GM10266 (cell line): ENCODE measurements at regions not wholly inside any gene's neighbourhood (a gene's known extent, or its start where the extent isn't known, plus 50 kb on each side); places are given as distances from the start of the nearest gene placed in this dataset.

Source experiments
- DNase-seq: peaks from one replicate; pipeline ENCODE4 v3.0.0; 2012; ENCODE audit errors: extremely low spot score
- TF ChIP-seq, protein P1 (sequence below): IDR thresholded peaks from 2 replicates; pipeline ENCODE4 v1.5.1; 2012; ENCODE audit warnings: mild to moderate bottlenecking, low read depth; ENCODE audit not compliant: control insufficient read depth, insufficient read depth; ENCODE audit errors: missing control alignments

DNA sequence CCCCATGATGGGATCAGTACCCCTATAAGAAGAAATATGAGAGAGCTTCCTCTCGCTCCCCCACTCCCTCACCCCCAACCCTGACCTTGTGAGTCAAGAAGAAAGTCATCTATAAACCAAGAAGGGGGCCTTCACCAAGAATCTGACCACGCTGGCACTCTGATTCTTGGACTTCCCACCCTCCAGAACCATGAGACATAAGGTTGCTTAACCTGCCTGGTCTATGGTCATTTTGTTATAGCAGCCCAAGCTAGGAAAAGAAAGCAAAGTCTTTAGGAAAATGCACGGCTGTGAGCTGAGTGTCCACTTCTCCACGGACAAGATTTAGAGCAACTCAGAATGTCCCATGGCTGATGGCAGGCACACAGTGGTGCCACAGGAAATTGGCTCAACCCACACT, 333.5 kb downstream of the SOX9 start:
- DNase-seq, result no peak
- TF ChIP-seq, protein P1, sequence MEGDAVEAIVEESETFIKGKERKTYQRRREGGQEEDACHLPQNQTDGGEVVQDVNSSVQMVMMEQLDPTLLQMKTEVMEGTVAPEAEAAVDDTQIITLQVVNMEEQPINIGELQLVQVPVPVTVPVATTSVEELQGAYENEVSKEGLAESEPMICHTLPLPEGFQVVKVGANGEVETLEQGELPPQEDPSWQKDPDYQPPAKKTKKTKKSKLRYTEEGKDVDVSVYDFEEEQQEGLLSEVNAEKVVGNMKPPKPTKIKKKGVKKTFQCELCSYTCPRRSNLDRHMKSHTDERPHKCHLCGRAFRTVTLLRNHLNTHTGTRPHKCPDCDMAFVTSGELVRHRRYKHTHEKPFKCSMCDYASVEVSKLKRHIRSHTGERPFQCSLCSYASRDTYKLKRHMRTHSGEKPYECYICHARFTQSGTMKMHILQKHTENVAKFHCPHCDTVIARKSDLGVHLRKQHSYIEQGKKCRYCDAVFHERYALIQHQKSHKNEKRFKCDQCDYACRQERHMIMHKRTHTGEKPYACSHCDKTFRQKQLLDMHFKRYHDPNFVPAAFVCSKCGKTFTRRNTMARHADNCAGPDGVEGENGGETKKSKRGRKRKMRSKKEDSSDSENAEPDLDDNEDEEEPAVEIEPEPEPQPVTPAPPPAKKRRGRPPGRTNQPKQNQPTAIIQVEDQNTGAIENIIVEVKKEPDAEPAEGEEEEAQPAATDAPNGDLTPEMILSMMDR, result no peak

DNA sequence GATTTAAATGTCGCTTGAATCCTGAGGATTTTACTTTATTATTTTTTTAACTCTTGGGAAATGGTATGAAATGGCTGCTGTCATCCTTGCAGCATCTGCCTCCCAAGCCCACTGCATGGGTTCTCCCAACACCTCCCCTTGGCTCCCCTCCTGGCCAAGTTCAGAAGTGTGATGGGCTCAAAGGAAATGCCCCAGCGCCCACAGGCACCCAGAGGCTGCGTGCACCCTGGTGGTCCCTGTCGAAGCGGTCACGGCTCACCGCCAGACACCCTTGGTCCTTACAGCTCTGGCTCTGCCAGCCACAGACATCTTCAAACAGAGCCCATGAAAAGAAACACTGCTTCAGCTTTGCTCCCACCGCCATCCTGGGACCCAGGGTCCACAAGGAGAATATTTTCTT, 334.7 kb downstream of the SOX9 start:
- TF ChIP-seq, protein P1, result no peak
- DNase-seq, result no peak

DNA sequence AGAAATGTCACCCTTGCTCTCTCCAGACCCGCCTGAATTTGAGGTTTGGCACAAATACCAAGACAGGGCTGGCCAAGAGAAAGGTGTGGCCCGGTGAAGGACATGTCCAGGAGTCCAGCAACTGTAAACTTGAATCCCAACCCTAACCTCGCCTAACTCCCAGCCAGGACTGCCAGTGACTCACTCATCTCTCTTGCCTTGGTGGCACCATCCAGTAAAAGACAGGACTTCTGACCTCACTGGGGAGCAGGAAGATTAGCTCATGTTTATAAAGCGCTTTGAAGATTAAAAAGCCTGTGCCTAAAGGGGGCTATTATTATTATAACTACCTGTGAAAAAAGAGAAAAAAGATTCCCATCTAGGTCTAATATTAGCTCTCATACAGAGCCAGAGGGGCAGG, 335.3 kb downstream of the SOX9 start:
- DNase-seq, result no peak
- TF ChIP-seq, protein P1, result no peak

DNA sequence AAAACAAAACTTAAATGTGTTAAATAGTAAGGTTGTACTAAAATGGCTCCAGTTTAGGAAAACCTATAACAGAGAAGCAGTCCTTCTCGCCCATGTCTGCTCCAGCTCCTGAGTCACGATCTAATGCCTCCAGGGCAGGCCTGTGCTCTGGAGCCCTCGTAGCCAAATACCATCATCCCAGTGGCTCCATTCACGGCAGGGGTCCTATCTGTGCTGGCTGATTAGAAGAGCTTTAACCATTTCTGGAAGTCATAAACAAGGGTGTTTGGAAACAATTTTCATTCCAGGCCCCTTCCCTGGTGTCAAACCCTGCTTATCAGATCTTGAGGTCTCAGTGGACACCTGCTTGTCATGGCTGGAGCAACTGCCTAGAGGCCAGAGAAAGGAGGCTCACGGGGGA, 336.9 kb downstream of the SOX9 start:
- TF ChIP-seq, protein P1, result no peak
- DNase-seq, result no peak

DNA sequence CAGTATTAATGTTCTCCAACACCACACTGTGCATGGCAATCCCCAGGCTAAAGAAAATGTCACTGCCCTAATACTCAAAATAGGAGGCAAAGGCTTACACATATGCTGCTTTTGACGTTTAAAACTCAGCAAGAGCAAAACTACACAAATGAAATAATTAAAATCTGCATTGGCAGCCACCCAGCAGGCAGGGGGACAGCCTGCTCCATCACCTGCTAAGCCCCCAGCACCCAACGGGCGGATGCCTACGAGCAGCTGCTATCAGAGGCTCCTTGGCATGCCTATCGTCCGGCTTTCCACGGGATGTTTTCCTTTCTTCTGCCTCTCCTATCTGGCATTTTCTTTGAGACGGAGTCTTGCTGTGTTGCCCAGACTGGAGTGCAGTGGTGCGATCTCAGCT, 337.5 kb downstream of the SOX9 start:
- DNase-seq, result no peak
- TF ChIP-seq, protein P1, result no peak

DNA sequence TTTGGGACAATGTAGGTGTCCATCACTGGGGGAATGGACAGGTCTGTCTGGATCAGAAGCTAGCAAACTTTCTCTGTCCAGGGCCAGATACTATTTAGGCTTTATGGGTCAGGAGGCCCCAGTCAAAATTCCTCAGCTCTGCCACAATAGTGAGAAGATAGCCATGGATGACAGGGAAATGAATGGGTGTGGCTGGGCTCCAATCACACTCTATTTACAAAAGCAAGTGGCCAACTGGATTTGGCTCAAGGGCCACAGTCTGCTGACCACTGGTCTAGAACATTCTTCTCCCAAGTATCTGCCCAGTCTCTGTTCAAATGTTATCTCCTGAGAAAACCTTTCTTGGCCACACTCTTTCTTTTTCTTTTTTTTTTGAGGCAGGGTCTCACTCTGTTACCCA, 339.9 kb downstream of the SOX9 start:
- no peak for DNase-seq
- TF ChIP-seq, protein P1, result no peak

DNA sequence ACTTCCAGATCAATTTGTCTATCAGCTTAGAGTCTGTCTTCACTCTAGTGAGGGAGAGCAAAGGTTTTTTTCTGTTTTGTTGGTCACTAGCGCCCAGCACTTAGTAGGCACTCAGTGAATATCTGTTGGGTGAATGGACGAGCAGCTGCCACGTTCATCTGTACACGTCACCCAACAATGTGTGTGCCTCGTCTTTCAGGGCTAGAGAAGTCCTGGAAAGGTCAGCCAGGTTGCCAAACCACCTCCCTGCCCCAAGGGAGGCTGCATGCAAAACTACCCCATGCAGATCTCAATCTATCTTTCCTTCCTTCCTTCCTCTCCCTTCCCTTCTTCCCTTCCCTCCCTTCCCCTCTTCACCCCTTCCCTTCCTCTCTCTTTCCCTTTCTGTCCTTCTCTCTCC, 340.9 kb downstream of the SOX9 start:
- no peak for DNase-seq
- TF ChIP-seq, protein P1, result no peak
